ENCODE measurements at regions not wholly inside any gene's neighbourhood (a gene's known extent, or its start where the extent isn't known, plus 50 kb on each side); places are given as distances from the start of the nearest gene placed in this dataset.
"Not testable (repeated sequence)": the region's sequence is repeated elsewhere in the genome, so short reads cannot be mapped to it uniquely, and the experiment has no call there.

- DNase-seq: no peak
Measured at GRCh38 chrX:40530509-40530908, 50.3 kb upstream of the ATP6AP2 start.

GRCh38 chrX:40527543-40527942, 53.2 kb upstream of the ATP6AP2 start:
- DNase-seq: no peak

- DNase-seq: no peak
Measured at GRCh38 chrX:40526412-40526811, 54.4 kb upstream of the ATP6AP2 start.

- DNase-seq: not testable (repeated sequence)
Measured at GRCh38 chrX:40525901-40526300, 54.9 kb upstream of the ATP6AP2 start.

GRCh38 chrX:40524423-40524822, 56.3 kb upstream of the ATP6AP2 start:
- DNase-seq: no peak

- no peak for DNase-seq
Measured at GRCh38 chrX:40523852-40524251, 56.9 kb upstream of the ATP6AP2 start.

GRCh38 chrX:40521868-40522450, 58.8 kb upstream of the ATP6AP2 start:
- no peak for DNase-seq

- DNase-seq: no peak
Measured at GRCh38 chrX:40514376-40514775, 66.4 kb upstream of the ATP6AP2 start.

- DNase-seq: no peak
Measured at GRCh38 chrX:40513835-40514234, 66.9 kb upstream of the ATP6AP2 start.

GRCh38 chrX:40513012-40513411, 67.8 kb upstream of the ATP6AP2 start:
- DNase-seq: no peak

- DNase-seq: no peak
Measured at GRCh38 chrX:40511258-40511657, 69.5 kb upstream of the ATP6AP2 start.

- DNase-seq: no peak
Measured at GRCh38 chrX:40508560-40508959, 72.2 kb upstream of the ATP6AP2 start.

GRCh38 chrX:40506201-40506985, 74.4 kb upstream of the ATP6AP2 start:
- DNase-seq: no peak

- no peak for DNase-seq
Measured at GRCh38 chrX:40504801-40505605, 75.8 kb upstream of the ATP6AP2 start.

GRCh38 chrX:40503094-40503493, 77.7 kb upstream of the ATP6AP2 start:
- DNase-seq: no peak

- DNase-seq: no peak
Measured at GRCh38 chrX:40502688-40503087, 78.1 kb upstream of the ATP6AP2 start.

GRCh38 chrX:40501164-40501855, 79.5 kb upstream of the ATP6AP2 start:
- no peak for DNase-seq

GRCh38 chrX:40496728-40497127, 84.0 kb upstream of the ATP6AP2 start:
- no peak for DNase-seq

GRCh38 chrX:40495659-40496058, 85.1 kb upstream of the ATP6AP2 start:
- no peak for DNase-seq

GRCh38 chrX:40494005-40494404, 86.8 kb upstream of the ATP6AP2 start:
- no peak for DNase-seq

GRCh38 chrX:40488296-40488695, 92.5 kb upstream of the ATP6AP2 start:
- DNase-seq: no peak

- no peak for DNase-seq
Measured at GRCh38 chrX:40485973-40486372, 94.8 kb upstream of the ATP6AP2 start.
